Activated naive CD4-positive, alpha-beta T cell treated with anti-CD3 and anti-CD28 coated beads for 36 hours (primary cell): ENCODE measurements at regions not wholly inside any gene's neighbourhood (a gene's known extent, or its start where the extent isn't known, plus 50 kb on each side); places are given as distances from the start of the nearest gene placed in this dataset.
A peak's percentile ranks its signal among the peaks of the same experiment; 100 is the strongest.

ENCODE experiments used
- CTCF ChIA-PET: fragments of 350-600 bp; sonication (Branson Sonifier 250); formaldehyde crosslinking; loops from one replicate; lab custom pipeline; 2021; ENCODE audit warnings: antibody characterized with exemption; lab: Charles Lee
- DNase-seq: peaks from one replicate; pipeline ENCODE4 v3.0.0-alpha.2; 2020
- H3K27ac Mint-ChIP-seq: one replicate; pipeline ENCODE4 v1.8.0; 2021; ENCODE audit warnings: mild to moderate bottlenecking, mixed read lengths
- H3K27me3 Mint-ChIP-seq: one replicate; pipeline ENCODE4 v1.8.0; 2021; ENCODE audit warnings: low read depth, mixed read lengths
- H3K36me3 Mint-ChIP-seq: one replicate; pipeline ENCODE4 v1.8.0; 2021; ENCODE audit warnings: low read depth, mixed read lengths
- H3K4me1 Mint-ChIP-seq: one replicate; pipeline ENCODE4 v1.8.0; 2021; ENCODE audit warnings: low read depth, mixed read lengths
- H3K4me3 Mint-ChIP-seq: one replicate; pipeline ENCODE4 v1.8.0; 2021; ENCODE audit warnings: mild to moderate bottlenecking, moderate library complexity, mixed read lengths
- H3K9me3 Mint-ChIP-seq: one replicate; pipeline ENCODE4 v1.8.0; 2021; ENCODE audit warnings: mixed read lengths
- intact Hi-C: fragments of 100-400 bp; cut with micrococcal nuclease; formaldehyde crosslinking; loops from one replicate; pipeline ENCODE4 v1.15.1; 2023

- Mint-ChIP-seq H3K27ac (peak overlapping the region; percentile 42), H3K4me1 (peaks cover 59% of the 10 kb centered on the region), H3K4me3 (no peak overlapping the region), H3K27me3 (no peaks in the 10 kb centered on the region), H3K36me3 (peaks cover 13% of the 10 kb centered on the region), H3K9me3 (no peaks in the 10 kb centered on the region)
- intact Hi-C loops: no loop called here
- CTCF ChIA-PET: interaction anchor here (1.3 kb wide), 1 partner anchor 61 kb away, joined by 4 read pairs; no protein-coding TSS in a partner anchor
- no peak for DNase-seq
Measured at GRCh38 chr14:95466506-95466905, 49.9 kb downstream of the SYNE3 start.

GRCh38 chr14:95465936-95466335, 50.5 kb downstream of the SYNE3 start:
- DNase-seq: no peak
- no peak overlapping the region for H3K4me3 Mint-ChIP-seq
- CTCF ChIA-PET: interaction anchor here (1.3 kb wide), 1 partner anchor 62 kb away, joined by 4 read pairs; no protein-coding TSS in a partner anchor
- H3K36me3 Mint-ChIP-seq: peaks cover 13% of the 10 kb centered on the region
- no peak overlapping the region for H3K27ac Mint-ChIP-seq
- H3K9me3 Mint-ChIP-seq: no peaks in the 10 kb centered on the region
- H3K27me3 Mint-ChIP-seq: no peaks in the 10 kb centered on the region
- intact Hi-C loops: no loop called here
- H3K4me1 Mint-ChIP-seq: peaks cover 63% of the 10 kb centered on the region

- Mint-ChIP-seq H3K4me1 (peaks cover 68% of the 10 kb centered on the region), H3K27me3 (no peaks in the 10 kb centered on the region), H3K27ac (peak overlapping the region; percentile 26), H3K36me3 (peaks cover 13% of the 10 kb centered on the region), H3K9me3 (no peaks in the 10 kb centered on the region), H3K4me3 (no peak overlapping the region)
- CTCF ChIA-PET: interaction anchor here (1.2 to 1.9 kb wide), 5 partner anchors 13 to 62 kb away, joined by 4 to 7 read pairs (median 5); no protein-coding TSS in a partner anchor
- intact Hi-C loops: no loop called here
- no peak for DNase-seq
Measured at GRCh38 chr14:95465358-95465757, 51.1 kb downstream of the SYNE3 start.

GRCh38 chr14:95464514-95464913, 51.9 kb downstream of the SYNE3 start:
- CTCF ChIA-PET: interaction anchor here (0.6 to 2.3 kb wide), 12 partner anchors 12 to 145 kb away, joined by 3 to 11 read pairs (median 4); no protein-coding TSS in a partner anchor
- Mint-ChIP-seq H3K4me1 (peaks cover 64% of the 10 kb centered on the region), H3K27me3 (no peaks in the 10 kb centered on the region), H3K27ac (peak overlapping the region; percentile 74), H3K9me3 (no peaks in the 10 kb centered on the region), H3K36me3 (peaks cover 13% of the 10 kb centered on the region), H3K4me3 (no peak overlapping the region)
- intact Hi-C loops: loop anchor here (1.0 kb wide), 1 partner anchor 59 kb away; no protein-coding TSS in a partner anchor
- peak; percentile 52 for DNase-seq

GRCh38 chr14:95464103-95464502, 52.3 kb downstream of the SYNE3 start:
- peak; percentile 32 for DNase-seq
- Mint-ChIP-seq H3K4me3 (no peak overlapping the region), H3K4me1 (peaks cover 65% of the 10 kb centered on the region), H3K36me3 (peaks cover 13% of the 10 kb centered on the region), H3K27ac (peak overlapping the region; percentile 74), H3K9me3 (no peaks in the 10 kb centered on the region), H3K27me3 (no peaks in the 10 kb centered on the region)
- intact Hi-C loops: loop anchor here (1.0 kb wide), 1 partner anchor 59 kb away; no protein-coding TSS in a partner anchor
- CTCF ChIA-PET: interaction anchor here (0.9 to 2.3 kb wide), 12 partner anchors 10 to 62 kb away, joined by 3 to 11 read pairs (median 4); no protein-coding TSS in a partner anchor

- CTCF ChIA-PET: interaction anchor here (0.6 to 2.6 kb wide), 13 partner anchors 11 to 973 kb away, joined by 3 to 13 read pairs (median 4); no protein-coding TSS in a partner anchor
- no peaks in the 10 kb centered on the region for H3K27me3 Mint-ChIP-seq
- no peaks in the 10 kb centered on the region for H3K9me3 Mint-ChIP-seq
- peaks cover 13% of the 10 kb centered on the region for H3K36me3 Mint-ChIP-seq
- DNase-seq: peak; percentile 36
- peak overlapping the region; percentile 74 for H3K27ac Mint-ChIP-seq
- peaks cover 69% of the 10 kb centered on the region for H3K4me1 Mint-ChIP-seq
- no peak overlapping the region for H3K4me3 Mint-ChIP-seq
- intact Hi-C loops: loop anchor here (1.0 kb wide), 1 partner anchor 32 kb away; no protein-coding TSS in a partner anchor
Measured at GRCh38 chr14:95463171-95463901, 53.1 kb downstream of the SYNE3 start.

GRCh38 chr14:95462491-95462890, 54.0 kb downstream of the SYNE3 start:
- H3K27ac Mint-ChIP-seq: peak overlapping the region; percentile 62
- peaks cover 13% of the 10 kb centered on the region for H3K36me3 Mint-ChIP-seq
- H3K4me3 Mint-ChIP-seq: no peak overlapping the region
- H3K27me3 Mint-ChIP-seq: no peaks in the 10 kb centered on the region
- CTCF ChIA-PET: interaction anchor here (0.6 to 5.7 kb wide), 9 partner anchors 10 to 974 kb away, joined by 3 to 27 read pairs (median 5); no protein-coding TSS in a partner anchor
- peaks cover 71% of the 10 kb centered on the region for H3K4me1 Mint-ChIP-seq
- no peaks in the 10 kb centered on the region for H3K9me3 Mint-ChIP-seq
- DNase-seq: no peak
- intact Hi-C loops: no loop called here

- intact Hi-C loops: no loop called here
- Mint-ChIP-seq H3K27ac (no peak overlapping the region), H3K27me3 (no peaks in the 10 kb centered on the region), H3K36me3 (peaks cover 12% of the 10 kb centered on the region), H3K9me3 (no peaks in the 10 kb centered on the region), H3K4me1 (peaks cover 61% of the 10 kb centered on the region), H3K4me3 (no peak overlapping the region)
- CTCF ChIA-PET: interaction anchor here (2.6 to 5.7 kb wide), 2 partner anchors 17 to 67 kb away, joined by 13 to 27 read pairs; no protein-coding TSS in a partner anchor
- no peak for DNase-seq
Measured at GRCh38 chr14:95460647-95461478, 55.6 kb downstream of the SYNE3 start.

- CTCF ChIA-PET: interaction anchor here (0.6 to 5.7 kb wide), 6 partner anchors 8 to 75 kb away, joined by 3 to 27 read pairs (median 5); no protein-coding TSS in a partner anchor
- Mint-ChIP-seq H3K4me3 (no peak overlapping the region), H3K9me3 (no peaks in the 10 kb centered on the region), H3K36me3 (peaks cover 5% of the 10 kb centered on the region), H3K27ac (no peak overlapping the region), H3K27me3 (no peaks in the 10 kb centered on the region), H3K4me1 (peaks cover 41% of the 10 kb centered on the region)
- intact Hi-C loops: no loop called here
- no peak for DNase-seq
Measured at GRCh38 chr14:95458906-95459305, 57.5 kb downstream of the SYNE3 start.

- H3K4me1 Mint-ChIP-seq: peaks cover 37% of the 10 kb centered on the region
Measured at GRCh38 chr14:95458459-95458858, 58.0 kb downstream of the SYNE3 start.

GRCh38 chr14:95456281-95456680, 60.2 kb downstream of the SYNE3 start:
- Mint-ChIP-seq H3K4me1 (peaks cover 18% of the 10 kb centered on the region), H3K4me3 (no peak overlapping the region), H3K36me3 (peaks cover 2% of the 10 kb centered on the region), H3K27ac (no peak overlapping the region), H3K27me3 (no peaks in the 10 kb centered on the region), H3K9me3 (no peaks in the 10 kb centered on the region)
- intact Hi-C loops: no loop called here
- CTCF ChIA-PET: no interaction called here
- no peak for DNase-seq

More at GRCh38 chr14:95458459-95458858, 58.0 kb downstream of the SYNE3 start:
- intact Hi-C loops: no loop called here
- Mint-ChIP-seq H3K27me3 (no peaks in the 10 kb centered on the region), H3K27ac (no peak overlapping the region), H3K36me3 (peaks cover 5% of the 10 kb centered on the region), H3K9me3 (no peaks in the 10 kb centered on the region), H3K4me3 (no peak overlapping the region)
- CTCF ChIA-PET: interaction anchor here (0.8 to 5.7 kb wide), 5 partner anchors 10 to 75 kb away, joined by 3 to 27 read pairs (median 6); no protein-coding TSS in a partner anchor
- DNase-seq: no peak
